ENCODE measurements at regions not wholly inside any gene's neighbourhood (a gene's known extent, or its start where the extent isn't known, plus 50 kb on each side); places are given as distances from the start of the nearest gene placed in this dataset.

- TF ChIP-seq CTCF (IDR thresholded peaks at IDR 0.05; ENCODE audit: poor library complexity), result no peak
- TF ChIP-seq EZH2 (IDR thresholded peaks at IDR 0.05; ENCODE audit: borderline replicate concordance), result no peak
Observed at GRCh38 chr4:15188605-15189539, 186.6 kb downstream of the CPEB2 start.
